GM23338 (cell line): ENCODE measurements at regions not wholly inside any gene's neighbourhood (a gene's known extent, or its start where the extent isn't known, plus 50 kb on each side); places are given as distances from the start of the nearest gene placed in this dataset.

Experiments
- ATAC-seq: fragments of 200-7000 bp; cut with Tn5 transposase; 3 replicates; pipeline ENCODE4 v1.9.1; 2020
- DNase-seq: peaks from one replicate; pipeline ENCODE4 v3.0.0-alpha.2; 2015; ENCODE audit warnings: low spot score
- H2AFZ ChIP-seq: fragments of 200-600 bp; sonication (generic); 2 replicates; pipeline ENCODE4 v1.8.0; 2016; ENCODE audit warnings: antibody characterized with exemption, mild to moderate bottlenecking, moderate library complexity
- H3F3A ChIP-seq: fragments of 200-600 bp; sonication (generic); replicated peaks from 2 replicates; pipeline ENCODE4 v1.8.0; 2017; ENCODE audit warnings: antibody characterized with exemption, mixed run types, low read depth
- H3K27ac ChIP-seq: fragments of 200-600 bp; sonication (generic); 2 replicates; pipeline ENCODE4 v1.6.1; 2016; ENCODE audit warnings: low read depth
- H3K27me3 ChIP-seq: fragments of 200-600 bp; sonication (generic); 2 replicates; pipeline ENCODE4 v1.8.0; 2016; ENCODE audit warnings: mild to moderate bottlenecking, mixed run types, moderate library complexity; ENCODE audit not compliant: insufficient read depth
- H3K36me3 ChIP-seq: fragments of 200-600 bp; sonication (generic); 2 replicates; pipeline ENCODE4 v1.8.0; 2016; ENCODE audit warnings: mild to moderate bottlenecking; ENCODE audit not compliant: insufficient read depth
- H3K4me1 ChIP-seq: fragments of 200-600 bp; sonication (generic); 2 replicates; pipeline ENCODE4 v1.8.0; 2016; ENCODE audit warnings: mild to moderate bottlenecking, moderate library complexity; ENCODE audit not compliant: insufficient read depth
- H3K4me2 ChIP-seq: fragments of 200-600 bp; sonication (generic); 2 replicates; pipeline ENCODE4 v1.7.1; 2017; ENCODE audit warnings: mixed run types
- H3K4me3 ChIP-seq: fragments of 200-600 bp; sonication (generic); 2 replicates; pipeline ENCODE4 v1.6.1; 2016; ENCODE audit warnings: mixed run types
- H3K79me2 ChIP-seq: fragments of 200-600 bp; sonication (generic); replicated peaks from 2 replicates; pipeline ENCODE4 v1.8.0; 2017; ENCODE audit warnings: mild to moderate bottlenecking; ENCODE audit not compliant: insufficient read depth
- H3K9me2 ChIP-seq: fragments of 200-600 bp; sonication (generic); 2 replicates; pipeline ENCODE4 v1.8.0; 2017; ENCODE audit not compliant: insufficient read depth
- H4K20me1 ChIP-seq: fragments of 200-600 bp; sonication (generic); replicated peaks from 2 replicates; pipeline ENCODE4 v1.8.0; 2017; ENCODE audit warnings: mild to moderate bottlenecking; ENCODE audit not compliant: insufficient read depth
- H3K27ac Mint-ChIP-seq: 2 replicates; pipeline ENCODE4 v1.8.0; 2020; ENCODE audit warnings: inconsistent platforms, mild to moderate bottlenecking, moderate library complexity, mixed read lengths
- H3K27me3 Mint-ChIP-seq: 3 replicates; pipeline ENCODE4 v1.8.0; 2022; ENCODE audit warnings: low read depth, mild to moderate bottlenecking, moderate library complexity, mixed read lengths, inconsistent platforms; ENCODE audit not compliant: insufficient read depth, poor library complexity
- H3K36me3 Mint-ChIP-seq: 3 replicates; pipeline ENCODE4 v1.8.0; 2021; ENCODE audit warnings: low read depth, mild to moderate bottlenecking, inconsistent platforms, moderate library complexity, mixed read lengths
- H3K4me1 Mint-ChIP-seq: 3 replicates; pipeline ENCODE4 v1.8.0; 2020; ENCODE audit warnings: mild to moderate bottlenecking, inconsistent platforms, mixed read lengths
- H3K4me3 Mint-ChIP-seq: 3 replicates; pipeline ENCODE4 v1.8.0; 2021; ENCODE audit warnings: moderate library complexity, mild to moderate bottlenecking, inconsistent platforms, mixed read lengths
- H3K9me3 Mint-ChIP-seq: 3 replicates; pipeline ENCODE4 v1.8.0; 2020; ENCODE audit warnings: moderate library complexity, mild to moderate bottlenecking, inconsistent platforms, mixed read lengths
- CREB1 ChIP-seq: fragments of 250-450 bp; sonication (Bioruptor Pico); IDR thresholded peaks from 2 replicates; pipeline ENCODE4 v1.5.0; 2020; ENCODE audit warnings: low read depth, mild to moderate bottlenecking, moderate library complexity
- ETS1 ChIP-seq: IDR thresholded peaks from 2 replicates; pipeline ENCODE4 v1.6.1; 2016; ENCODE audit warnings: antibody characterized with exemption
- EZH2 ChIP-seq: fragments of 200-600 bp; sonication (generic); IDR thresholded peaks from one replicate; pipeline ENCODE4 v1.8.0; 2017; ENCODE audit warnings: antibody characterized with exemption, mild to moderate bottlenecking, low read depth; ENCODE audit not compliant: unreplicated experiment
- EZH2phosphoT487 ChIP-seq: fragments of 200-600 bp; sonication (generic); IDR thresholded peaks from one replicate; pipeline ENCODE4 v1.8.1; 2018; ENCODE audit warnings: antibody characterized with exemption; ENCODE audit not compliant: unreplicated experiment
- NANOG ChIP-seq: IDR thresholded peaks from 2 replicates; pipeline ENCODE4 v1.6.1; 2016; ENCODE audit warnings: antibody characterized with exemption, borderline replicate concordance
- POLR2AphosphoS5 ChIP-seq: IDR thresholded peaks from 2 replicates; pipeline ENCODE4 v1.6.1; 2016; ENCODE audit warnings: antibody characterized with exemption, low read depth
- ZNF114 ChIP-seq: fragments of 250-450 bp; sonication (Bioruptor Pico); IDR thresholded peaks from 2 replicates; pipeline ENCODE4 v1.5.0; 2020; ENCODE audit warnings: mild to moderate bottlenecking, moderate library complexity
- ZNF331 ChIP-seq: fragments of 250-450 bp; sonication (Bioruptor Pico); IDR thresholded peaks from 2 replicates; pipeline ENCODE4 v1.5.0; 2020; ENCODE audit warnings: low read depth, mild to moderate bottlenecking, moderate library complexity
- TF ChIP-seq, protein P1 (sequence below): IDR thresholded peaks from one replicate; pipeline ENCODE4 v1.6.1; 2018; ENCODE audit warnings: antibody characterized with exemption; ENCODE audit not compliant: unreplicated experiment
- TF ChIP-seq, protein P2 (sequence below), 2 experiments: fragments of 200-600 bp in 1 of 2; sonication (generic) in 1 of 2; conservative IDR thresholded peaks; 2 replicates each; pipeline versions ENCODE4 v1.5.1 to v1.6.1; 2016 to 2017; ENCODE audit warnings: antibody characterized with exemption in 2 of 2, low read depth in 2 of 2, mild to moderate bottlenecking in 2 of 2, moderate library complexity in 1 of 2

- Histone ChIP-seq H2AFZ (no peak overlapping the region; the same call in 1 of the 2 replicates), H3K4me1 (no peaks in the 10 kb centered on the region), H4K20me1 (no peaks in the 10 kb centered on the region), H3K79me2 (no peaks in the 10 kb centered on the region), H3K27me3 (no peaks in the 10 kb centered on the region), H3F3A (no peaks in the 10 kb centered on the region), H3K27ac (no peak overlapping the region), H3K36me3 (no peaks in the 10 kb centered on the region), H3K4me2 (no peak overlapping the region), H3K4me3 (no peak overlapping the region), H3K9me2 (no peaks in the 10 kb centered on the region)
- Mint-ChIP-seq H3K27ac (no peak overlapping the region), H3K4me1 (no peaks in the 10 kb centered on the region; the same call in 2 of the 3 replicates), H3K4me3 (no peak overlapping the region), H3K9me3 (no peaks in the 10 kb centered on the region), H3K36me3 (no peaks in the 10 kb centered on the region), H3K27me3 (peaks cover 2% of the 10 kb centered on the region)
- peak; percentile 3 for DNase-seq
- ATAC-seq = no peak
- TF ChIP-seq EZH2 = no peak
- no peak for TF ChIP-seq EZH2phosphoT487
- no peak for TF ChIP-seq NANOG
- TF ChIP-seq POLR2AphosphoS5 = no peak
- no peak for TF ChIP-seq ZNF331 (CRISPR knock-in tag)
These were observed 129.7 kb downstream of the PLG start for GRCh38 chr6:160831739-160832138.

- Mint-ChIP-seq H3K4me3 (no peak overlapping the region), H3K27ac (no peak overlapping the region), H3K4me1 (no peaks in the 10 kb centered on the region; the same call in 2 of the 3 replicates), H3K9me3 (no peaks in the 10 kb centered on the region), H3K27me3 (peaks cover 2% of the 10 kb centered on the region), H3K36me3 (no peaks in the 10 kb centered on the region)
- no peak overlapping the region for H3K27ac ChIP-seq
- no peak overlapping the region for H2AFZ ChIP-seq
- no peak overlapping the region for H3K4me2 ChIP-seq
- ATAC-seq (no peak), DNase-seq (no peak)
- no peaks in the 10 kb centered on the region for H3K4me1 ChIP-seq
- no peaks in the 10 kb centered on the region for H3K79me2 ChIP-seq
- no peaks in the 10 kb centered on the region for H4K20me1 ChIP-seq
- no peaks in the 10 kb centered on the region for H3K36me3 ChIP-seq
- H3K4me3 ChIP-seq = no peak overlapping the region
- H3K9me2 ChIP-seq = no peaks in the 10 kb centered on the region
- no peaks in the 10 kb centered on the region for H3K27me3 ChIP-seq
- H3F3A ChIP-seq = no peaks in the 10 kb centered on the region
- TF ChIP-seq EZH2phosphoT487 = no peak
- TF ChIP-seq EZH2 = no peak
- TF ChIP-seq ETS1 = no peak
- TF ChIP-seq, protein P1, sequence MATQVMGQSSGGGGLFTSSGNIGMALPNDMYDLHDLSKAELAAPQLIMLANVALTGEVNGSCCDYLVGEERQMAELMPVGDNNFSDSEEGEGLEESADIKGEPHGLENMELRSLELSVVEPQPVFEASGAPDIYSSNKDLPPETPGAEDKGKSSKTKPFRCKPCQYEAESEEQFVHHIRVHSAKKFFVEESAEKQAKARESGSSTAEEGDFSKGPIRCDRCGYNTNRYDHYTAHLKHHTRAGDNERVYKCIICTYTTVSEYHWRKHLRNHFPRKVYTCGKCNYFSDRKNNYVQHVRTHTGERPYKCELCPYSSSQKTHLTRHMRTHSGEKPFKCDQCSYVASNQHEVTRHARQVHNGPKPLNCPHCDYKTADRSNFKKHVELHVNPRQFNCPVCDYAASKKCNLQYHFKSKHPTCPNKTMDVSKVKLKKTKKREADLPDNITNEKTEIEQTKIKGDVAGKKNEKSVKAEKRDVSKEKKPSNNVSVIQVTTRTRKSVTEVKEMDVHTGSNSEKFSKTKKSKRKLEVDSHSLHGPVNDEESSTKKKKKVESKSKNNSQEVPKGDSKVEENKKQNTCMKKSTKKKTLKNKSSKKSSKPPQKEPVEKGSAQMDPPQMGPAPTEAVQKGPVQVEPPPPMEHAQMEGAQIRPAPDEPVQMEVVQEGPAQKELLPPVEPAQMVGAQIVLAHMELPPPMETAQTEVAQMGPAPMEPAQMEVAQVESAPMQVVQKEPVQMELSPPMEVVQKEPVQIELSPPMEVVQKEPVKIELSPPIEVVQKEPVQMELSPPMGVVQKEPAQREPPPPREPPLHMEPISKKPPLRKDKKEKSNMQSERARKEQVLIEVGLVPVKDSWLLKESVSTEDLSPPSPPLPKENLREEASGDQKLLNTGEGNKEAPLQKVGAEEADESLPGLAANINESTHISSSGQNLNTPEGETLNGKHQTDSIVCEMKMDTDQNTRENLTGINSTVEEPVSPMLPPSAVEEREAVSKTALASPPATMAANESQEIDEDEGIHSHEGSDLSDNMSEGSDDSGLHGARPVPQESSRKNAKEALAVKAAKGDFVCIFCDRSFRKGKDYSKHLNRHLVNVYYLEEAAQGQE = no peak
- no peak for TF ChIP-seq NANOG
- TF ChIP-seq, protein P2, sequence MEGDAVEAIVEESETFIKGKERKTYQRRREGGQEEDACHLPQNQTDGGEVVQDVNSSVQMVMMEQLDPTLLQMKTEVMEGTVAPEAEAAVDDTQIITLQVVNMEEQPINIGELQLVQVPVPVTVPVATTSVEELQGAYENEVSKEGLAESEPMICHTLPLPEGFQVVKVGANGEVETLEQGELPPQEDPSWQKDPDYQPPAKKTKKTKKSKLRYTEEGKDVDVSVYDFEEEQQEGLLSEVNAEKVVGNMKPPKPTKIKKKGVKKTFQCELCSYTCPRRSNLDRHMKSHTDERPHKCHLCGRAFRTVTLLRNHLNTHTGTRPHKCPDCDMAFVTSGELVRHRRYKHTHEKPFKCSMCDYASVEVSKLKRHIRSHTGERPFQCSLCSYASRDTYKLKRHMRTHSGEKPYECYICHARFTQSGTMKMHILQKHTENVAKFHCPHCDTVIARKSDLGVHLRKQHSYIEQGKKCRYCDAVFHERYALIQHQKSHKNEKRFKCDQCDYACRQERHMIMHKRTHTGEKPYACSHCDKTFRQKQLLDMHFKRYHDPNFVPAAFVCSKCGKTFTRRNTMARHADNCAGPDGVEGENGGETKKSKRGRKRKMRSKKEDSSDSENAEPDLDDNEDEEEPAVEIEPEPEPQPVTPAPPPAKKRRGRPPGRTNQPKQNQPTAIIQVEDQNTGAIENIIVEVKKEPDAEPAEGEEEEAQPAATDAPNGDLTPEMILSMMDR (conservative IDR thresholded peaks at IDR 0.05; ENCODE audit: low read depth in 2 of 2) = no peak
- no peak for TF ChIP-seq ZNF114 (CRISPR knock-in tag)
- no peak for TF ChIP-seq CREB1 (CRISPR knock-in tag)
These were observed 130.4 kb downstream of the PLG start for GRCh38 chr6:160832422-160832821.
